GM21360 (cell line): ENCODE measurements at regions not wholly inside any gene's neighbourhood (a gene's known extent, or its start where the extent isn't known, plus 50 kb on each side); places are given as distances from the start of the nearest gene placed in this dataset.
"Not testable (repeated sequence)": the region's sequence is repeated elsewhere in the genome, so short reads cannot be mapped to it uniquely, and the experiment has no call there.

Source experiments
- ATAC-seq: cut with Tn5 transposase; IDR thresholded peaks from one replicate; pipeline ENCODE4 v1.9.1; 2021; ENCODE audit warnings: mild to moderate bottlenecking, moderate library complexity; ENCODE audit not compliant: unreplicated experiment

DNA sequence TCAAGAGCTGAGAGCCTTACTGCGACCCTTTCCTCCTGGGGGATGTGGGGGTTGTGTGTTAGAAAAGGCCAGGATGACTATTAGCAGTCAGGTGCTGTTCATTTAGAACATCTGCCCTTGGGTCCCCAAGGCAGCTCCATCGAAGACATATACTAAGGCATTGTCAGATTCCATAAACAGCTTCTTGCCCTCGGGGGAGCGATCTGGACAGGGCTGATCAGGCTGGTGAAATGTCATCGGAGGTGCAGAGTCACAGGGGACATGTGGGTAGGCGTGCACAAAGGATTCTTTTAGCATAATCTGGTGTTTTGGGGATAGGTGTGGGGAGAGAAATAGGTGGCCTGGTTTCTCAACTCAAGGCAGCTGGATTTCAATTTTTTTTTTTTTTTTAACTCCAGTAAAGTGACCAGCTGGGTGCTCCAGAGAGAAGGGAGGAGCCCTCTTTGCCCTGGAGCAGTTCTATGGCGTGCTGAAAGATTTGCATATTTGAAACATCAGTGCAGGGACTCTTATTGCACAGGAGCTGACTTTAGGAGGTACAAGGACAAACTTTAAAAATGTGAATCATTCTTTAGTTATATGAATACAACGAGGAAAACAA lies 160.1 kb downstream of the SUDS3 start:
- ATAC-seq, result no peak

DNA sequence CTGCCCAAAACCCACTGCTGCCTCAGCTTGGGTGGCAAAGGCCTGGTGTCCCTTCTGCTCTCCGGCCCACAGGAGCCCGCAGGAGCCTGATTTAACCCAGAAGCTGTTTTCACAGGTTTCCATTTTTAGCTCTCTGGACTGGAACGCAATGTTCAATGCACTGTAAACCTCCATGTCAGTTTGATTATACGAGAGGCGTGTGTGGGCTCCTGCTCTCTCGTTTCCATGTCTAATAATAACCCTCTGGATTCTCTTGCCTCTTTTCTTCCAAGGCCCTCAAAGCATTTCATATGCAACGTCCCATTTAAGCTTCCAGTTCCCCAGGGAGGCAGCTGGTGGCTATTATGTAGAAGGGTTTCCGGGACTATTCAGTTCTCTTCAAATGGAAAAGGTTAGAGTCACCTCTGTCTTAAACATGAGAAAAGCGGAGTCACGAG lies 161.1 kb downstream of the SUDS3 start:
- no peak for ATAC-seq

DNA sequence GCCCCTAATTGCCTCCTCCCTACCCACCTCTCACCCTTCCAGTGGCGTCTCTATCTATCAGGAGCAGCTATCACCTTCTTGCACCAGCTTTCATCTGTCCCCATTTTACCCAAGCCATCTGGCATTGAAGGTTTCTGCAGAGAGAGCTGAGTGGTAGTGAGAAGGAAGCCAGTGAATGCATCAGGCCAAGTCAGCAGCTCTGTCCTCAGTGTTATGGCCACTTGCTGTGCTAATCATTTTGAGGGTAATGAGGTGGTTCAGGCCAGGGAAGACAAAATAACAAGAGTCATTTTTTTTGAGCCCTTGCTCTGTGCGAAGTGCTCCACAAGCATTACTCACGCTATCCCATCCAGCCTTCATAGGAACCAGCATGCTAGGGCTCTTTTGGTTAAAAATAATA lies 164.7 kb downstream of the SUDS3 start:
- no peak for ATAC-seq

- ATAC-seq, result no peak
These were observed 165.6 kb downstream of the SUDS3 start for GRCh38 chr12:118541934-118542333.

- no peak for ATAC-seq
These were observed 167.3 kb downstream of the SUDS3 start for GRCh38 chr12:118543651-118544050.

GRCh38 chr12:118544569-118544968 lies 168.2 kb downstream of the SUDS3 start:
- ATAC-seq, result no peak

DNA sequence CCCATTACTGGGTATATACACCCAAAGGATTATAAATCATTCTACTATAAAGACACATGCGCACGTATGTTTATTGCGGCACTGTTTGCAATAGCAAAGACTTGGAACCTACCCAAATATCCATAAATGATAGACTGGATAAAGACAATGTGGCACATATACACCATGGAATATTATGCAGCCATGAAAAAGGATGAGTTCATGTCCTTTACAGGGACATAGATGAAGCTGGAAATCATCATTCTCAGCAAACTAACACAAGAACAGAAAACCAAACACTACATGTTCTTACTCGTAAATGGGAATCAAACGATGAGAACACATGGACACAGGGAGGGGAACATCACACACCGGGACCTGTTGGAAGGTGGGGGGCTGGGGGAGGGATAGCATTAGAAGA lies 171.3 kb downstream of the SUDS3 start:
- ATAC-seq, result not testable (repeated sequence)

GRCh38 chr12:118548887-118549509 lies 172.6 kb downstream of the SUDS3 start:
- no peak for ATAC-seq

DNA sequence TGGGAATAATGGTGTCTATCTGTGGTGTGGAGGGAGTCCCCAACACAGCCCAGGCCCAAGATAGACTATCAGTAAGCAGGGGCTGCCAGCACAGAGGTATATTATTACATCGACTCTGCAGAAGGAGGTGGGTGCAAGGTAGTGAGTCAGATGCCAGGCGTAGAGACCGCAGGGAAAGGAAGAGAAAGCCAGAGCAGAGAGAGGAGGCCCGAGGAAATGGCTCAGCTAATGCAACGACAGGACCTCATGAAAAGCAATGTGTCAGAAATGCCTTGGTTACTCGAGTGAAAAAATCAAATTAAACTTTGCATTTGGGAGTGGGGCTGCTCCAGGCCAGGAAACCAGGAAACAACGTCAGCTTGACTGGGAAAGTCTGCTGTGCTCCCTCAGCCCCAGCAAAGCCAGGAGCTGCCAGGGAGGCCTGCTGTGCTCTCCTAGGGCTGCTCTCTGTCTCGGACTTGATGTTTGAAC lies 173.2 kb downstream of the SUDS3 start:
- ATAC-seq, result no peak

DNA sequence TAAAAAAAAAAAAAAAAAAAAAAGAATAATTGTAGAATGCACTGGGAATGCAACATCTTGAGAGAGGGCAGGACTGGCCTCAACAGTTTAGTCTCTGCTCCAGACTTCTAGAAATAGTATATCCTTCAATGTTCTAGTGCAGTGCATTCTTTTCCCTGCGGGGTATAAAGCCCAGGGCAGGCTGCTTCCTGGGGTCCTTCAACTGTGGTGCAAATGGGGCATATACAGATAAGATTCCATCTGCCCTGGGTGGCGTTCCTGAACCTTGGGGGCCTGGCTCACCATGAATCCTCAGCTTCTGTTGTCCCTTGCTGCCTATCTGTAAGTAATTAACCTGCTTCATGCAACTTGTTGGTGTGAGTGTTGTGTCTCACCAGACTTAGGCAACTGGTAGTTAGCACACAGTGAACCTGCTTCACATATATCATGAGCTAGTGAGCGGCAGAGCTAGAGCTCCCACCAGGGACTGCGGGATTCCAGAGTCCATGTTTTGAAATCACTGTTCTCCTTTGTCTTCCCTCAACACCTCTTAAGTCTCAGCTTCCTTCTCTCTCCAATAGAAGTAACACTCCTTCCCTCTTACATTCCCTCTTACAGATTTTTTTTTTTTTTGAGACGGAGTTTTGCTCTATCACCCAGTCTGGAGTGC lies 177.6 kb downstream of the SUDS3 start:
- ATAC-seq, result no peak

DNA sequence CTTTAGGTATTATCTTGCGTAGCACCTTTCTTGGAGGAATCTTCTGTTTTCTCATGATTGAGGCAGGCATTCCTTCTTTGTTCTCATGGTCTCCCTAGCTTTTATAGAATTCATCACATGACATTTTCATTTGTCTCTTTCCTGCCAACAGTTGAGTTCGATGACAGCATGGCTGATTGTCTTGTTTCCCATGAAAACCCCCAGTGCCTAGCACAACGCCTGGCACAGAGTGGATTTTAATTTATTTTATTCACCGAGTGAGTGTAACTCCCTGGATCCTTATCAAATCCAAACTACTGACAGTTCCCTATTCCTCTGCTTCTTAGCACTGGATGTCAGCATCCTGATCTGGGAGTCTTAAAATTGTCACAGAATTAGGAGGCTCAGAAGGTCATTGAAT lies 182.6 kb downstream of the SUDS3 start:
- ATAC-seq, result no peak

DNA sequence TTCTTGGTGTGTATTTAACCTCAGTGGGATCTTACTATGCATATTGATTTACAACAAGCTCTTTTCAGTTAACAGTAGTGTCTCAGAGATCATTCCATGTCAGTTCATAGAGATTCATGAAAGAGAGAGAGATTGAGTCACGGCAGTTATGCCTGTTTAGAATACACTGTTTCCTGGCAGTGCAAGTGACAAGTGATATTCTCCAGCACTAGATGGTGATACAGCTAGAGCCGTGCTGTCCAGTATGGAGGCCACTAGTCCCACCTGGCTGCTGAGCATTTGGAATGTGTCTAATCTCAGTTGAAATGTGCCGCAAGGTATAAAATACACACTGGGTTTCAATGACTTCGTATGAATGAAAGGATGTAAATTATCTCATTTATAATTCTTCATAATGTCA lies 184.4 kb downstream of the SUDS3 start:
- no peak for ATAC-seq

GRCh38 chr12:118571730-118572129 lies 195.4 kb downstream of the SUDS3 start:
- no peak for ATAC-seq

DNA sequence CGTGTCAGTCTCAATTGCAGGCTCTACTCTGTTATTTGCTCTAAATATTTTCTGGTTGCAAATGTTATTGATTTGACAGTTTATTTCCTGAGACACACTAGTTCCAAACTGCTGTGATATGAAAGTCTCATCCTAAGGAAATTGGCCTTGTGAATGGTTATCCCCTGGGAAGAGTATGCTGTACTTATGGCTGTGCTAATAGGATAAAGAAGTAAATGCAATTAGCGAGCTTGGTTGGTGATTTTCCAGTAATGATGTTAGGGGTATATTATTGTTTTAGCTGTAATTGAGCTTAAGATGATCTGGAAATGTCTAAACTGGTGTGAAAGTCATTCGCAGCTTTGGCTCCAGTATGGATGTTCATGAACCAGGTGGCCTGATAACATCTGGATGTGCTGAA lies 197.9 kb downstream of the SUDS3 start:
- no peak for ATAC-seq

- no peak for ATAC-seq
These were observed 199.4 kb downstream of the SUDS3 start for GRCh38 chr12:118575730-118576129.

- no peak for ATAC-seq
These were observed 205.0 kb downstream of the SUDS3 start for GRCh38 chr12:118581371-118581770.

- ATAC-seq, result no peak
These were observed 206.5 kb downstream of the SUDS3 start for GRCh38 chr12:118582863-118583262.

DNA sequence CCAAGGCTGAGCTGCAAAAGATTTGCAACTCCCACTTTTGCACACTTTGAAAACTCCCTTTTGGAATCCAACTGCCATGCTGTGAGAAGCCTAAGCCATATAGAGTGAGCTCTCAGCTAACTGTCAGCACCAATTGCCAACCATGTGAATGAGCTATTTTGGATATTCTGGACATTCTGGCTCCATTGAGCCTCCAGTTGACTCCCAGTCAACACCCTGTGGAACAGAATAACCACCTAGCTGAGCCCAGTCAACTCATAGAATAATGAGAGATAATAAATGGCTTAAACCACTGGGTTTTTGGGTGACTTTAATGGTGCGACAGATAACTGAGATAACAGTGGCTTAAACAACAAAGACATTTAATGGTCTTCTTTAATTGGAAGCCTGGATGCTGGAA lies 210.1 kb downstream of the SUDS3 start:
- no peak for ATAC-seq

DNA sequence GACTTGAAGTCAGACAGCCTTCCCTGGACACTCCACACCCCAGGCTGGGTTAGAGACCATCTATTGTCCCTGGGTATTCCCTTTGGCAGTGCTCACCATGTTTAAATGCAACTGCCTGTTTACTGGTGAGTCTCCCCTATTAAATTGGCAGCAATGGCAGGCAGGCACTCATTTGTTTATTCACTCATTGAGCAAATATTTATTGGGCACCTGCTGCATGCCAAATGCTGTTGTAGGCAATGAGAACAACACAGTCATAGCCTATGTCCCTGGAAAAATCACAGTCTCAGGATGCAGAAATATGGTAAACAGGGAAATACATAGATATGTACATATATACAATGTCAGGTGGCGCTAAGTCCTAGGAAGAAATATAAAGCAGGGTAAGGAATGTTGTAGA lies 212.8 kb downstream of the SUDS3 start:
- ATAC-seq, result no peak

GRCh38 chr12:118590406-118591150 lies 214.2 kb downstream of the SUDS3 start:
- no peak for ATAC-seq

DNA sequence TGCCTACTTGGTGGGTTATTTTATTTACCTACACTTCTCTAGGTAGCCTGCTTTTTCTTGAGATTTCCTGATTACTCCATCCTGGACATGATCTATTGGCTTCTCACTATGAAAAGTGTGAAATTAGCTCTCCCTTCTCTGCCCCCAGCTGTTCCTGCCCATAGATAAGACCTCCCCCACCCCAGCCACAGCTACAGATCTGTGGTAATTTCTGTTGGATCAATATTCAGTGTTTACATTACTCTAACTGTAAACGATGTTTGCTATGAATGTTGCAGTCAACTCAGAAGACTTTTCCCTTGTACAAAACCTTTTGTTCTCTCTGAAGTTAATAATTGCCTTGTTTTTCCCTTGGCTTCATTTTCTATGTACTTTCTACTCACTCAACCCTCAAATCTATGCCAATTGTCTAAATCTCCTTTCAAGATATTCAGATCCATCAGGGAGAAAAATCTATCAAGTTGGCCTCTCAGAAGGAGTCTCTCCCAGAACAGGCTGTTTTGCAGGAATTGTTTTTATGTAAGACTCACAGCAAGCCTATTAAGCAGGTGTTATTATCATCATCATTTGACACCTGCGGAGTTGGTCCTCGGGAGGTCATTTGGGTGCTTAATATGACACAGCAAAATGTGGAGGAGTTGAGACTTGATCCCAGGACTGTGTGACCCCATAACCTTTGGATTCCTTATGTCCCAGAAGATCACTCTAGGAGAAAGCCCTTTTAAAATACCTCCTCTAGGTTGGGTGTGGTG lies 227.4 kb downstream of the SUDS3 start:
- ATAC-seq, result no peak
